ENCODE measurements at regions not wholly inside any gene's neighbourhood (a gene's known extent, or its start where the extent isn't known, plus 50 kb on each side); places are given as distances from the start of the nearest gene placed in this dataset.

DNA sequence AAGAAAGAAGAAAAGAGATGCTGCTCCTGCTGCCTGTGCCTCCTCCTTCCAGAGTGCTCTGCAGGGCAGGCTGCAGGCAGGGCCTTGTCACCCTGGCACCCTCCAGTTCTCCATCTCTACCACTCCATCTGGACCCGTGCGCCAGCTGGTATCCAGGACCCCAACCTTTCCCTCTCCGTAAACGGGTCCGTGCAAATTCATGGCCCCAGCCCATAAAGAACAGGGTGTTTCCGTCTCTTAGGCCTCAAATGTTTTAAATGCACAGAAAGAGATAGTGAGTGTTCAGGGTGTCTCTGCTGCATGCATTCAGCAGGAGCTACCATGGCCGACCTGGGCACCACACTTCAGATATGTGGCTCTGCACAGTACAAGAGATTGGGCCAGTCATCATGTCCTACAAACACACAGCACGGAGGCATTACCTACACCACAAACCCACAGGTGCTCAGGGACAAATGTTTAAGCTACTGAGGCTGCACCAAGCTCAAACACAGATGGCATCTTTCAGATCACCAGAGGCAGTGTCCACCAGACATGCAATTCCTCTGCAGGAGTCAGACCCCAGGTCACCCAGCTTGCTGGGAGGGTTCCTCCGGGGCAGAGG lies 258.1 kb downstream of the DLL1 start:
- Histone ChIP-seq H3K4me1 (ENCODE audit: control insufficient read depth in 5 of 5, insufficient read depth in 5 of 5, low read length in 5 of 5) (peaks cover 0 to 12% (median 0%) of the 10 kb centered on the region in 5 donors), H3K27me3 (ENCODE audit: control insufficient read depth in 3 of 3, insufficient read depth in 3 of 3, low read length in 2 of 3) (peaks cover 0 to 14% (median 0%) of the 10 kb centered on the region in 3 donors), H3K27ac (ENCODE audit: low read depth in 1 of 2, low read length in 1 of 2) (no peak overlapping the region), H3K9me3 (ENCODE audit: control insufficient read depth in 4 of 4, insufficient read depth in 3 of 4, low read length in 3 of 4) (peaks cover 0 to 16% (median 1%) of the 10 kb centered on the region in 4 donors), H3K9ac (ENCODE audit: insufficient read depth in 1 of 2, low read length in 2 of 2) (no peak overlapping the region), H3K4me3 (no peak overlapping the region), H3K36me3 (ENCODE audit: control insufficient read depth in 4 of 4, insufficient read depth in 4 of 4, low read length in 4 of 4) (no peaks in the 10 kb centered on the region)
- WGBS, 2 donors = 95 to 96% methylated on average over 9 of the region's 9 CpGs
- ATAC-seq (ENCODE audit: insufficient read depth, low FRiP score) (no peak), DNase-seq (no peak)
- TF ChIP-seq, protein P1, sequence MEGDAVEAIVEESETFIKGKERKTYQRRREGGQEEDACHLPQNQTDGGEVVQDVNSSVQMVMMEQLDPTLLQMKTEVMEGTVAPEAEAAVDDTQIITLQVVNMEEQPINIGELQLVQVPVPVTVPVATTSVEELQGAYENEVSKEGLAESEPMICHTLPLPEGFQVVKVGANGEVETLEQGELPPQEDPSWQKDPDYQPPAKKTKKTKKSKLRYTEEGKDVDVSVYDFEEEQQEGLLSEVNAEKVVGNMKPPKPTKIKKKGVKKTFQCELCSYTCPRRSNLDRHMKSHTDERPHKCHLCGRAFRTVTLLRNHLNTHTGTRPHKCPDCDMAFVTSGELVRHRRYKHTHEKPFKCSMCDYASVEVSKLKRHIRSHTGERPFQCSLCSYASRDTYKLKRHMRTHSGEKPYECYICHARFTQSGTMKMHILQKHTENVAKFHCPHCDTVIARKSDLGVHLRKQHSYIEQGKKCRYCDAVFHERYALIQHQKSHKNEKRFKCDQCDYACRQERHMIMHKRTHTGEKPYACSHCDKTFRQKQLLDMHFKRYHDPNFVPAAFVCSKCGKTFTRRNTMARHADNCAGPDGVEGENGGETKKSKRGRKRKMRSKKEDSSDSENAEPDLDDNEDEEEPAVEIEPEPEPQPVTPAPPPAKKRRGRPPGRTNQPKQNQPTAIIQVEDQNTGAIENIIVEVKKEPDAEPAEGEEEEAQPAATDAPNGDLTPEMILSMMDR (IDR thresholded peaks at IDR 0.05; ENCODE audit: control extremely low read depth, extremely low read depth) = no peak

DNA sequence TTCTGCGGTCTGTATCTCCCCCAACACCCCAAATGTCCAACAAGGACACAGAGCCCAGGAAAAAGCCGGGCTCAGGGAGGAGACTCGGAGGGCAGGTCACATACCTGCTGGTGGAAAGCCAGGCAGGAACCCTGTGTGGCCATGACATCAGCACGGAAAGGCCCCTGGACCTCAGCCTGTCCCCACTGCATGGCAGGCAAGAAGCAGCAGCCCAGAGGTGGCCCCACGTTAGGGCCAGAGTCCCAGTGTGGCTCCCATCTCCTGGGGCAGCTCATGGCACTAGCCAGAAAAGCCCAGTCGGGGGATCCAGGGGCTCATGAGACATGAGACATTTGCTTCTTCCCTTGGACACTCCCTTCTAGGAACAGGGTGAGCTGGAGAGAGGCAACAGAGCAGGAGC lies 258.7 kb downstream of the DLL1 start:
- ATAC-seq (ENCODE audit: insufficient read depth, low FRiP score) (no peak), DNase-seq (no peak)
- WGBS, 2 donors = 95% methylated on average over 6 of the region's 6 CpGs

DNA sequence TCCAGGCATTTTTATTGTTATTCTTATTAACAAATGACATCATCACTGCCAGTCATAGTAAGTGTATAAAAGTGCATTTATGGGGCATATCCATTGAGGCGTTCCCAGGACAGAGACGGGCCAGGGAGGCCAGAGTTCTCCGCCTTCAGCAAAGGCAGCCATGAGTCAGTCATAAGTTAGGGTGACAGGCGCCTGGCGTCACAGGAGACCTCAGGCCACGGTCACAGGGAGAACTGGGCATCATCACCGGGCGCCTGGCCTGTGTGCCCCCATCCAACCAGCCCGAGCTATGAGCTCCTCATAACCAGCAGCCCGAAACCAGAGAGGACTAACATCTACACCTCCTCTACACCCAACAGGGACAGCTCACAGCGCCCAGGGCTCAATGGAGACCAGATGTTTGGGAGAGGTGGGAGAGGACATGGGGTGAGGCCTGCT lies 259.2 kb downstream of the DLL1 start:
- ATAC-seq (ENCODE audit: insufficient read depth, low FRiP score) = no peak
- Histone ChIP-seq H3K4me3 (no peak overlapping the region), H3K9ac (ENCODE audit: insufficient read depth in 1 of 2, low read length in 2 of 2) (no peak overlapping the region), H3K27ac (ENCODE audit: low read depth in 1 of 2, low read length in 1 of 2) (no peak overlapping the region), H3K9me3 (ENCODE audit: control insufficient read depth in 4 of 4, insufficient read depth in 3 of 4, low read length in 3 of 4) (peaks cover 0 to 15% (median 1%) of the 10 kb centered on the region in 4 donors), H3K4me1 (ENCODE audit: control insufficient read depth in 5 of 5, insufficient read depth in 5 of 5, low read length in 5 of 5) (peaks cover 0 to 12% (median 0%) of the 10 kb centered on the region in 5 donors), H3K27me3 (ENCODE audit: control insufficient read depth in 3 of 3, insufficient read depth in 3 of 3, low read length in 2 of 3) (peaks cover 0 to 9% (median 0%) of the 10 kb centered on the region in 3 donors), H3K36me3 (ENCODE audit: control insufficient read depth in 4 of 4, insufficient read depth in 4 of 4, low read length in 4 of 4) (no peaks in the 10 kb centered on the region)
- no peak for DNase-seq
- WGBS, 2 donors = 87 to 89% methylated on average over 11 of the region's 11 CpGs
- TF ChIP-seq, protein P1 (IDR thresholded peaks at IDR 0.05; ENCODE audit: control extremely low read depth, extremely low read depth) = no peak

More for the DNA sequence above, 258.7 kb downstream of the DLL1 start:
- peaks cover 0 to 15% (median 1%) of the 10 kb centered on the region in 4 donors for H3K9me3 ChIP-seq (ENCODE audit: control insufficient read depth in 4 of 4, insufficient read depth in 3 of 4, low read length in 3 of 4)
- TF ChIP-seq, protein P1 (IDR thresholded peaks at IDR 0.05; ENCODE audit: control extremely low read depth, extremely low read depth) = no peak
- peaks cover 0 to 12% (median 0%) of the 10 kb centered on the region in 5 donors for H3K4me1 ChIP-seq (ENCODE audit: control insufficient read depth in 5 of 5, insufficient read depth in 5 of 5, low read length in 5 of 5)
- H3K36me3 ChIP-seq (ENCODE audit: control insufficient read depth in 4 of 4, insufficient read depth in 4 of 4, low read length in 4 of 4) = no peaks in the 10 kb centered on the region
- H3K4me3 ChIP-seq = no peak overlapping the region
- no peak overlapping the region for H3K27ac ChIP-seq (ENCODE audit: low read depth in 1 of 2, low read length in 1 of 2)
- peaks cover 0 to 11% (median 0%) of the 10 kb centered on the region in 3 donors for H3K27me3 ChIP-seq (ENCODE audit: control insufficient read depth in 3 of 3, insufficient read depth in 3 of 3, low read length in 2 of 3)
- H3K9ac ChIP-seq (ENCODE audit: insufficient read depth in 1 of 2, low read length in 2 of 2) = no peak overlapping the region

All from lung (tissue), 11 donors.